H9 (cell line): ENCODE measurements at regions not wholly inside any gene's neighbourhood (a gene's known extent, or its start where the extent isn't known, plus 50 kb on each side); places are given as distances from the start of the nearest gene placed in this dataset.

Experiments used
- DNase-seq: peaks from one replicate; pipeline ENCODE4 v3.0.0-alpha.2; 2017
- H2AFZ ChIP-seq: one replicate; pipeline ENCODE4 v1.6.1; 2013; ENCODE audit warnings: mild to moderate bottlenecking, low read length, control low read depth, moderate library complexity
- H2AK5ac ChIP-seq: 2 replicates; pipeline ENCODE4 v1.6.1; 2013; ENCODE audit warnings: low read length, control low read depth, mixed read lengths; ENCODE audit not compliant: insufficient read length
- H2BK120ac ChIP-seq: one replicate; pipeline ENCODE4 v1.6.1; 2013; ENCODE audit warnings: low read depth, mild to moderate bottlenecking, low read length, control low read depth, inconsistent platforms; ENCODE audit not compliant: poor library complexity, severe bottlenecking
- H2BK12ac ChIP-seq: 2 replicates; pipeline ENCODE4 v1.6.1; 2013; ENCODE audit warnings: low read length, control low read depth, mixed read lengths, low read depth; ENCODE audit not compliant: insufficient read length
- H2BK15ac ChIP-seq: 2 replicates; pipeline ENCODE4 v1.6.1; 2013; ENCODE audit warnings: low read depth, low read length, control low read depth
- H2BK20ac ChIP-seq: one replicate; pipeline ENCODE4 v1.6.1; 2013; ENCODE audit warnings: low read depth, mild to moderate bottlenecking, low read length, control low read depth, inconsistent platforms; ENCODE audit not compliant: poor library complexity, severe bottlenecking
- H2BK5ac ChIP-seq: 2 replicates; pipeline ENCODE4 v1.6.1; 2013; ENCODE audit warnings: low read length, control low read depth, mixed read lengths; ENCODE audit not compliant: insufficient read length
- H3K14ac ChIP-seq: 2 replicates; pipeline ENCODE4 v1.6.1; 2013; ENCODE audit warnings: low read length, control low read depth; ENCODE audit not compliant: insufficient read depth
- H3K18ac ChIP-seq: 2 replicates; pipeline ENCODE4 v1.6.1; 2013; ENCODE audit warnings: low read depth, mild to moderate bottlenecking, mixed read lengths, low read length, control low read depth; ENCODE audit not compliant: insufficient read length
- H3K23ac ChIP-seq: 2 replicates; pipeline ENCODE4 v1.6.1; 2013; ENCODE audit warnings: low read length, control low read depth, mixed read lengths, low read depth; ENCODE audit not compliant: insufficient read length
- H3K23me2 ChIP-seq: 2 replicates; pipeline ENCODE4 v1.6.1; 2013; ENCODE audit warnings: low read depth, mild to moderate bottlenecking, mixed read lengths, low read length, control low read depth; ENCODE audit not compliant: insufficient read length, poor library complexity, severe bottlenecking
- H3K27ac ChIP-seq: 2 replicates; pipeline ENCODE4 v1.5.1; 2013; ENCODE audit warnings: low read length, control low read depth, mixed read lengths, low read depth; ENCODE audit not compliant: insufficient read length
- H3K27me3 ChIP-seq: 2 replicates; pipeline ENCODE4 v1.6.1; 2013; ENCODE audit warnings: low read length, control low read depth, inconsistent platforms; ENCODE audit not compliant: insufficient read depth
- H3K4ac ChIP-seq: 2 replicates; pipeline ENCODE4 v1.6.1; 2013; ENCODE audit warnings: low read depth, mild to moderate bottlenecking, control low read depth, inconsistent platforms, low read length, moderate library complexity
- H3K4me1 ChIP-seq: 2 replicates; pipeline ENCODE4 v1.6.1; 2013; ENCODE audit warnings: low read length, control low read depth, inconsistent platforms; ENCODE audit not compliant: insufficient read depth
- H3K4me2 ChIP-seq: 2 replicates; pipeline ENCODE4 v1.6.1; 2013; ENCODE audit warnings: low read length, control low read depth, mixed read lengths; ENCODE audit not compliant: insufficient read length, insufficient read depth
- H3K56ac ChIP-seq: 2 replicates; pipeline ENCODE4 v1.6.1; 2013; ENCODE audit warnings: low read depth, mild to moderate bottlenecking, mixed read lengths, low read length, control low read depth; ENCODE audit not compliant: insufficient read length
- H3K79me1 ChIP-seq: 2 replicates; pipeline ENCODE4 v1.6.1; 2013; ENCODE audit warnings: low read depth, mild to moderate bottlenecking, moderate library complexity, low read length, control low read depth, inconsistent platforms; ENCODE audit not compliant: insufficient read depth, poor library complexity, severe bottlenecking
- H3K79me2 ChIP-seq: 2 replicates; pipeline ENCODE4 v1.6.1; 2013; ENCODE audit warnings: low read length, control low read depth, inconsistent platforms; ENCODE audit not compliant: insufficient read depth
- H3K9ac ChIP-seq: 2 replicates; pipeline ENCODE4 v1.6.1; 2013; ENCODE audit warnings: low read length, control low read depth, mixed read lengths; ENCODE audit not compliant: insufficient read length; ENCODE audit errors: extremely low read depth
- H3K9me3 ChIP-seq: one replicate; pipeline ENCODE4 v1.6.1; 2013; ENCODE audit warnings: low read depth, low read length, inconsistent platforms; ENCODE audit not compliant: control insufficient read depth
- H3T11ph ChIP-seq: one replicate; pipeline ENCODE4 v1.6.1; 2013; ENCODE audit warnings: mild to moderate bottlenecking, low read length, control low read depth, inconsistent platforms
- H4K20me1 ChIP-seq: one replicate; pipeline ENCODE4 v1.6.1; 2013; ENCODE audit not compliant: control insufficient read depth, insufficient read length, insufficient read depth
- H4K5ac ChIP-seq: 2 replicates; pipeline ENCODE4 v1.6.1; 2013; ENCODE audit warnings: low read depth, mild to moderate bottlenecking, mixed read lengths, low read length, control low read depth; ENCODE audit not compliant: insufficient read length
- H4K8ac ChIP-seq: replicated peaks from 2 replicates; pipeline ENCODE4 v1.6.1; 2013; ENCODE audit warnings: low read length, control low read depth, mixed read lengths, low read depth; ENCODE audit not compliant: insufficient read length
- H4K91ac ChIP-seq: 2 replicates; pipeline ENCODE4 v1.6.1; 2013; ENCODE audit warnings: low read depth, mild to moderate bottlenecking, moderate library complexity, mixed read lengths, low read length, control low read depth; ENCODE audit not compliant: insufficient read length
- H3K27ac Mint-ChIP-seq, 3 experiments: 2 replicates in 2 of 3; 3 replicates in 1 of 3; pipeline ENCODE4 v1.8.0; 2020 to 2021; ENCODE audit warnings: mixed read lengths in 3 of 3, mild to moderate bottlenecking in 1 of 3, moderate library complexity in 1 of 3
- H3K27me3 Mint-ChIP-seq: 2 replicates; pipeline ENCODE4 v1.8.0; 2021; ENCODE audit warnings: low read depth, mild to moderate bottlenecking, moderate library complexity, mixed read lengths
- H3K36me3 Mint-ChIP-seq, 3 experiments: 2 replicates in 2 of 3; 3 replicates in 1 of 3; pipeline ENCODE4 v1.8.0; 2020 to 2021; ENCODE audit warnings: low read depth in 3 of 3, mixed read lengths in 3 of 3; ENCODE audit not compliant: insufficient read depth in 1 of 3
- H3K4me1 Mint-ChIP-seq, 2 experiments: 2 replicates each; pipeline ENCODE4 v1.8.0; 2020; ENCODE audit warnings: mixed read lengths in 2 of 2
- H3K4me3 Mint-ChIP-seq, 2 experiments: 2 replicates in 1 of 2; 3 replicates in 1 of 2; pipeline ENCODE4 v1.8.0; 2020 to 2021; ENCODE audit warnings: mild to moderate bottlenecking in 2 of 2, mixed read lengths in 2 of 2, moderate library complexity in 1 of 2
- H3K9me3 Mint-ChIP-seq, 2 experiments: 2 replicates in 1 of 2; 3 replicates in 1 of 2; pipeline ENCODE4 v1.8.0; 2020; ENCODE audit warnings: mild to moderate bottlenecking in 2 of 2, mixed read lengths in 2 of 2, moderate library complexity in 1 of 2
- WGBS: extraction: QIAGEN DNeasy Blood & Tissue Kit; methylation state at CpG from one replicate; pipeline ENCODE4 v1.1.7; 2013; ENCODE audit warnings: missing lambda C conversion rate, low lambda C conversion rate, mixed read lengths; ENCODE audit not compliant: insufficient read length; ENCODE audit errors: extremely low coverage; 5-methylcytosine and 5-hydroxymethylcytosine counted together
- TF ChIP-seq, protein P1 (sequence below): fragments of 200-600 bp; sonication (generic); conservative IDR thresholded peaks from 3 replicates; pipeline ENCODE4 v1.8.0; 2021; ENCODE audit warnings: antibody characterized with exemption, mild to moderate bottlenecking

GRCh38 chr3:177946497-177946896, 589.7 kb upstream of the KCNMB2 start:
- Histone ChIP-seq H3K9ac (no peak overlapping the region), H2BK20ac (no peak overlapping the region), H2BK5ac (no peak overlapping the region), H3K23me2 (no peaks in the 10 kb centered on the region), H2AFZ (no peak overlapping the region), H3K4ac (no peak overlapping the region), H3K27me3 (no peaks in the 10 kb centered on the region), H2AK5ac (no peak overlapping the region), H3T11ph (no peak overlapping the region), H3K79me1 (no peaks in the 10 kb centered on the region), H3K18ac (no peak overlapping the region), H3K27ac (no peak overlapping the region), H2BK120ac (no peak overlapping the region), H2BK12ac (no peak overlapping the region), H3K14ac (no peak overlapping the region), H3K9me3 (no peaks in the 10 kb centered on the region), H3K56ac (no peak overlapping the region), H3K23ac (no peak overlapping the region), H2BK15ac (no peak overlapping the region), H3K4me1 (no peaks in the 10 kb centered on the region), H4K20me1 (no peaks in the 10 kb centered on the region), H3K4me2 (no peak overlapping the region), H4K5ac (no peak overlapping the region), H4K8ac (no peak overlapping the region), H3K79me2 (no peaks in the 10 kb centered on the region), H4K91ac (no peak overlapping the region)
- Mint-ChIP-seq H3K27ac (no peak overlapping the region), H3K36me3 (no peaks in the 10 kb centered on the region), H3K4me3 (no peak overlapping the region), H3K4me1 (peaks cover 4% of the 10 kb centered on the region in 2 experiments), H3K9me3 (no peaks in the 10 kb centered on the region), H3K27me3 (no peaks in the 10 kb centered on the region)
- no peak for DNase-seq
- TF ChIP-seq, protein P1, sequence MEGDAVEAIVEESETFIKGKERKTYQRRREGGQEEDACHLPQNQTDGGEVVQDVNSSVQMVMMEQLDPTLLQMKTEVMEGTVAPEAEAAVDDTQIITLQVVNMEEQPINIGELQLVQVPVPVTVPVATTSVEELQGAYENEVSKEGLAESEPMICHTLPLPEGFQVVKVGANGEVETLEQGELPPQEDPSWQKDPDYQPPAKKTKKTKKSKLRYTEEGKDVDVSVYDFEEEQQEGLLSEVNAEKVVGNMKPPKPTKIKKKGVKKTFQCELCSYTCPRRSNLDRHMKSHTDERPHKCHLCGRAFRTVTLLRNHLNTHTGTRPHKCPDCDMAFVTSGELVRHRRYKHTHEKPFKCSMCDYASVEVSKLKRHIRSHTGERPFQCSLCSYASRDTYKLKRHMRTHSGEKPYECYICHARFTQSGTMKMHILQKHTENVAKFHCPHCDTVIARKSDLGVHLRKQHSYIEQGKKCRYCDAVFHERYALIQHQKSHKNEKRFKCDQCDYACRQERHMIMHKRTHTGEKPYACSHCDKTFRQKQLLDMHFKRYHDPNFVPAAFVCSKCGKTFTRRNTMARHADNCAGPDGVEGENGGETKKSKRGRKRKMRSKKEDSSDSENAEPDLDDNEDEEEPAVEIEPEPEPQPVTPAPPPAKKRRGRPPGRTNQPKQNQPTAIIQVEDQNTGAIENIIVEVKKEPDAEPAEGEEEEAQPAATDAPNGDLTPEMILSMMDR = no peak
- WGBS = no CpG with 5 or more reads among the region's 1 CpG
